ENCODE measurements at regions not wholly inside any gene's neighbourhood (a gene's known extent, or its start where the extent isn't known, plus 50 kb on each side); places are given as distances from the start of the nearest gene placed in this dataset.

DNA sequence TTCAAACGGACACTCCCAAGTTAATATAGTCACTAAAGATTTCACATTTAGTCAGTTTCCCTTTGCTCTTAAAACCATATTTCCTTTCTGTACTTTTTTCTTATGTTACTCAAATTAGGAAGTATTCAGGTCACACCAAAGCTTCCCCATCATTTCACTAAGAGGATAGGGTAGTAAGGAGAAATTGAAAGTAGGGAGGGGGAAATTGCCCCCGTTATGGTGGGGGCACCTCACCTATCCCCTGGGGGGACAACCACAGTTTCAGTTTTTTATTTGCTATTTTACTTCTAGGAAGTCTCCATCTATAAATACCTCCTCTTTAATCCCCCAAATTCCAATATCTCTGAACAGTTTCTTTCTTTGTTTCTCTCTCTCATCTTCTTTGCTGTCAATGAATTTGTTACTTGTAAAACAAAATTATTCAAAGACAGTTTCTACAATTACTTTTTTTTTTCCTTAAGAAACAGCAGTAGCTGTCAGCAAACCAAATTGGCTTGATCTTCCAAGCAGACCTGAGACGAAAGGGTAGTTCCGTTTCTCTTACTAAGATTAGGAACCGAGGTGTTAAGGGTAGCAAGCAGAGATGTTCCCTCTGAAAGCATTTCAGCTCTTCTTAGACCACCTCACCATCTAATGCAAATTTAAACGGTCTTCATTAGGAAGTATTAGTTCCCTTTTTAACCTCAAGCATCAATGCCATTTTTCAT is 160.2 kb upstream of the KLF3 start:
- no peak overlapping the region for H3K27ac ChIP-seq
- H3K4me3 ChIP-seq: no peak overlapping the region
- WGBS, 5 donors: 47 to 66% (median 51%) methylated on average over 6 of the region's 6 CpGs

DNA sequence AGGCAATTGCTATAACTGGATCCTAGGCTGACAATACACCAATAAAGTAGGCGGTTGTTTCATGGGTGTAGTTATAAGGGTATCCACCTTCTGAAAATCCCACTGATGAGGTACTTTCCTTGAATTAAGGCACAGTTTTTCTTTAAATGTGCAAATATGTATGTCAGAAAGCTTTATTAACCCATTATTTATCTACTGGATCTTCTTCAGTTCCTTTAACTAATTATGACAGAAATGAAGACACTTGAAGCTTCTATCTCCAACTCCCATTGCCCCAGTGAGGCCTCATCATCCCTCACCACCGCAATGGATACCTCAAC is 159.6 kb upstream of the KLF3 start:
- Histone ChIP-seq H3K36me3 (no peaks in the 10 kb centered on the region), H3K4me1 (peaks cover 0 to 23% (median 6%) of the 10 kb centered on the region in 6 donors), H3K4me3 (no peak overlapping the region), H3K27me3 (replicated peaks in 1 of 7) (no peaks in the 10 kb centered on the region), H3K27ac (no peak overlapping the region), H3K9me3 (no peaks in the 10 kb centered on the region)
- TF ChIP-seq POLR2AphosphoS5 (IDR thresholded peaks at IDR 0.05) (no peak), POLR2A (IDR thresholded peaks at IDR 0.05) (no peak)
- TF ChIP-seq, protein P1, sequence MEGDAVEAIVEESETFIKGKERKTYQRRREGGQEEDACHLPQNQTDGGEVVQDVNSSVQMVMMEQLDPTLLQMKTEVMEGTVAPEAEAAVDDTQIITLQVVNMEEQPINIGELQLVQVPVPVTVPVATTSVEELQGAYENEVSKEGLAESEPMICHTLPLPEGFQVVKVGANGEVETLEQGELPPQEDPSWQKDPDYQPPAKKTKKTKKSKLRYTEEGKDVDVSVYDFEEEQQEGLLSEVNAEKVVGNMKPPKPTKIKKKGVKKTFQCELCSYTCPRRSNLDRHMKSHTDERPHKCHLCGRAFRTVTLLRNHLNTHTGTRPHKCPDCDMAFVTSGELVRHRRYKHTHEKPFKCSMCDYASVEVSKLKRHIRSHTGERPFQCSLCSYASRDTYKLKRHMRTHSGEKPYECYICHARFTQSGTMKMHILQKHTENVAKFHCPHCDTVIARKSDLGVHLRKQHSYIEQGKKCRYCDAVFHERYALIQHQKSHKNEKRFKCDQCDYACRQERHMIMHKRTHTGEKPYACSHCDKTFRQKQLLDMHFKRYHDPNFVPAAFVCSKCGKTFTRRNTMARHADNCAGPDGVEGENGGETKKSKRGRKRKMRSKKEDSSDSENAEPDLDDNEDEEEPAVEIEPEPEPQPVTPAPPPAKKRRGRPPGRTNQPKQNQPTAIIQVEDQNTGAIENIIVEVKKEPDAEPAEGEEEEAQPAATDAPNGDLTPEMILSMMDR (IDR thresholded peaks at IDR 0.05 in 8 of 11, conservative IDR thresholded peaks at IDR 0.05 in 3 of 11): no peak
- 68 to 87% (median 77%) methylated on average over 2 of the region's 2 CpGs for WGBS, 5 donors
- no peak for DNase-seq
- intact Hi-C loops (cut with DNase I; ENCODE audit: low total_unique reads): no loop called here

More for the DNA sequence above, 160.2 kb upstream of the KLF3 start:
- intact Hi-C loops (cut with DNase I; ENCODE audit: low total_unique reads): no loop called here
- TF ChIP-seq POLR2A (IDR thresholded peaks at IDR 0.05) (no peak), POLR2AphosphoS5 (IDR thresholded peaks at IDR 0.05) (no peak)
- TF ChIP-seq, protein P1 (IDR thresholded peaks at IDR 0.05 in 8 of 11, conservative IDR thresholded peaks at IDR 0.05 in 3 of 11): no peak
- Histone ChIP-seq H3K4me1 (peaks cover 0 to 18% (median 5%) of the 10 kb centered on the region in 6 donors), H3K27me3 (replicated peaks in 1 of 7) (no peaks in the 10 kb centered on the region), H3K9me3 (no peaks in the 10 kb centered on the region), H3K36me3 (no peaks in the 10 kb centered on the region)
- no peak for DNase-seq

DNA sequence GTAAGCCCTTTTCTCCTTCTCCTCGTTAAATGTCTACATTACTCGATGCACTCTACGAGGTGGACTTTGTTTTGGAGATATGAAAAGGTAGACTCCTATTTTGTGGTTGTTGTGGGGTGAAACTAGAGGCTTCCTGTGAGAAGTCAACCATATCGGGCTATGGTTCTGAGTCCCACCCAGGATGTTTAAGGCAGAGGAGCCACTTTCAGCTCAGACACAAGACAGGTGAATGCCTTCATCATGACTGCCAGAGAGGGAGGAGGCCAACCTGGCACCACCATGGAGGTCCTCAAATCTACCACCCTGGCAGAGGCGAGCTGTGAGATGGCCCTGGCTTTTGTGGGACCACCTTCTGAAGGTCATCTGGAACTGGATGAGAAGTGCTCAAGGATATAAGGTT is 154.4 kb upstream of the KLF3 start:
- H3K4me1 ChIP-seq: peaks cover 0 to 17% (median 3%) of the 10 kb centered on the region in 6 donors
- H3K9me3 ChIP-seq: no peaks in the 10 kb centered on the region
- peak overlapping the region in 1 of 8 donors; percentile 42 for H3K4me3 ChIP-seq
- DNase-seq: no peak
- H3K27me3 ChIP-seq (replicated peaks in 1 of 7): no peaks in the 10 kb centered on the region
- H3K36me3 ChIP-seq: no peaks in the 10 kb centered on the region
- intact Hi-C loops (cut with DNase I; ENCODE audit: low total_unique reads): no loop called here
- WGBS, 5 donors: 44 to 74% (median 64%) methylated on average over 5 of the region's 5 CpGs
- TF ChIP-seq, protein P1 (IDR thresholded peaks at IDR 0.05 in 8 of 11, conservative IDR thresholded peaks at IDR 0.05 in 3 of 11): no peak
- TF ChIP-seq POLR2AphosphoS5 (IDR thresholded peaks at IDR 0.05): no peak
- no peak for TF ChIP-seq POLR2A (IDR thresholded peaks at IDR 0.05)
- H3K27ac ChIP-seq: peak overlapping the region in 4 of 8 donors; percentile 1 to 76 (median 28)

DNA sequence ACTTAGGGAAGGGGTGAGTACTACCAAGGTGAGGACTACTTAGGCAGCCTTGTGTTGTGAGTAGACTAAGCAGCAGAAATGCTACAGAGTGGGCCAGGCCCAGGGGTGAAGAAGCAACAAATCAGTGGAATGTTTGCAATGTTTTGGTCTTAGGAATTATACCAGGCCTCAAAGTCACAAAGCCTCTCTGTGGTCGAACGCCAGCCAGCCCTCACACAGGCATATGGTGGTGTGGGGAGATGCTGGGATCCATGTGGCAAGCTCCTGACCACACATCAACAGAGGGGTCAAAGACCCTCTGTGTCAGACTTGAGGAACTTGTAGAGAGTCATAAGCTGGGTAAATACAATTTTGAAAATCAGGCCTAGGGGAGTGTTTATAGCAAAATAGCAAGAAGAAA is 153.8 kb upstream of the KLF3 start:
- no peak for DNase-seq
- no peaks in the 10 kb centered on the region for H3K27me3 ChIP-seq (replicated peaks in 1 of 7)
- H3K27ac ChIP-seq: peak overlapping the region in 4 of 8 donors; percentile 1 to 76 (median 28)
- H3K36me3 ChIP-seq: no peaks in the 10 kb centered on the region
- 83 to 100% (median 89%) methylated on average over 2 of the region's 2 CpGs for WGBS, 5 donors
- H3K4me1 ChIP-seq: peaks cover 0 to 17% (median 3%) of the 10 kb centered on the region in 6 donors
- intact Hi-C loops (cut with DNase I; ENCODE audit: low total_unique reads): no loop called here
- peak overlapping the region in 2 of 8 donors; percentile 3 to 42 for H3K4me3 ChIP-seq
- no peaks in the 10 kb centered on the region for H3K9me3 ChIP-seq
- TF ChIP-seq POLR2AphosphoS5 (IDR thresholded peaks at IDR 0.05) (no peak), POLR2A (IDR thresholded peaks at IDR 0.05) (no peak)
- TF ChIP-seq, protein P1 (IDR thresholded peaks at IDR 0.05 in 8 of 11, conservative IDR thresholded peaks at IDR 0.05 in 3 of 11): no peak

All from spleen (tissue), 11 donors.